ENCODE measurements at regions not wholly inside any gene's neighbourhood (a gene's known extent, or its start where the extent isn't known, plus 50 kb on each side); places are given as distances from the start of the nearest gene placed in this dataset.

DNA sequence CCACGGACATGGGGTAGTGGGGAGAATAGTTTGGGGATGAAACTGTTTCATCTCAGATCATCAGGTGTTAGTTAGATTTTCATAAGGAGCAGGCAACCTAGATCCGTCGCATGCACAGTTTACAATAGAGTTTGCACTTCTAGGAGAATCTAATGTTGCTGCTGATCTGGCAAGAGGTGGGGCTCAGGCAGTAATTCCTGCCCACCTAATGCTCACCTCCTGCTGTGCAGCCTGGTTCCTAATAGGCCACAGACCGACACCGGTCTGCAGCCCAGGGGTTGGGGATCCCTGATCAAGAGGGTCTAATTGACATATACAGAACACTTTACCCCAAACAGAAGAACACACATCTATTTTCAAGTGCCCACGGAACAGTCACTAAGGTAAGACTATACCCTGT, 275.1 kb downstream of the PTPRU start:
- Histone ChIP-seq H3K79me2 (ENCODE audit: insufficient read depth, low read length) (no peaks in the 10 kb centered on the region), H2AFZ (ENCODE audit: low read length) (no peak overlapping the region), H4K20me1 (ENCODE audit: insufficient read depth, low read length) (no peaks in the 10 kb centered on the region), H3K9ac (ENCODE audit: insufficient read depth, low read depth, low read length) (no peak overlapping the region), H3K36me3 (replicated peaks in 1 of 2; ENCODE audit: control insufficient read depth in 1 of 2, insufficient read depth in 2 of 2, low read length in 2 of 2) (no peaks in the 10 kb centered on the region), H3K4me3 (replicated peaks in 1 of 3; ENCODE audit: insufficient read depth in 1 of 3, low read depth in 2 of 3, low read length in 3 of 3) (no peak overlapping the region), H3K27ac (ENCODE audit: extremely low read length, insufficient read depth, low read length) (no peak overlapping the region), H3K9me3 (ENCODE audit: low read length) (no peaks in the 10 kb centered on the region), H3K4me1 (ENCODE audit: insufficient read depth, low read length) (no peaks in the 10 kb centered on the region), H3K4me2 (ENCODE audit: low read depth, low read length) (no peak overlapping the region), H3K27me3 (ENCODE audit: control insufficient read depth in 1 of 2, insufficient read depth in 2 of 2, low read length in 2 of 2) (peaks cover 0 to 7% of the 10 kb centered on the region in 2 experiments; a peak in 1 of 5 replicates)
- no peak for FAIRE-seq
- intact Hi-C loops (cut with micrococcal nuclease; ENCODE audit: unreplicated experiment) (no loop called here), in situ Hi-C loops (cut with HindIII; ENCODE audit: extremely low pct_ligation_motif_present, low pct_unique_long_range_greater_than_20kb) (no loop called here)
- TF ChIP-seq HMG20A (CRISPR knock-in tag; IDR thresholded peaks at IDR 0.05; ENCODE audit: borderline replicate concordance) (no peak), SALL2 (CRISPR knock-in tag; IDR thresholded peaks at IDR 0.05) (no peak), ISL2 (CRISPR knock-in tag; IDR thresholded peaks at IDR 0.05) (no peak), SMAD9 (CRISPR knock-in tag; IDR thresholded peaks at IDR 0.05) (no peak), DNMT1 (CRISPR knock-in tag; IDR thresholded peaks at IDR 0.05) (no peak), KMT2A (CRISPR knock-in tag; IDR thresholded peaks at IDR 0.05) (no peak)
- TF ChIP-seq, protein P1, sequence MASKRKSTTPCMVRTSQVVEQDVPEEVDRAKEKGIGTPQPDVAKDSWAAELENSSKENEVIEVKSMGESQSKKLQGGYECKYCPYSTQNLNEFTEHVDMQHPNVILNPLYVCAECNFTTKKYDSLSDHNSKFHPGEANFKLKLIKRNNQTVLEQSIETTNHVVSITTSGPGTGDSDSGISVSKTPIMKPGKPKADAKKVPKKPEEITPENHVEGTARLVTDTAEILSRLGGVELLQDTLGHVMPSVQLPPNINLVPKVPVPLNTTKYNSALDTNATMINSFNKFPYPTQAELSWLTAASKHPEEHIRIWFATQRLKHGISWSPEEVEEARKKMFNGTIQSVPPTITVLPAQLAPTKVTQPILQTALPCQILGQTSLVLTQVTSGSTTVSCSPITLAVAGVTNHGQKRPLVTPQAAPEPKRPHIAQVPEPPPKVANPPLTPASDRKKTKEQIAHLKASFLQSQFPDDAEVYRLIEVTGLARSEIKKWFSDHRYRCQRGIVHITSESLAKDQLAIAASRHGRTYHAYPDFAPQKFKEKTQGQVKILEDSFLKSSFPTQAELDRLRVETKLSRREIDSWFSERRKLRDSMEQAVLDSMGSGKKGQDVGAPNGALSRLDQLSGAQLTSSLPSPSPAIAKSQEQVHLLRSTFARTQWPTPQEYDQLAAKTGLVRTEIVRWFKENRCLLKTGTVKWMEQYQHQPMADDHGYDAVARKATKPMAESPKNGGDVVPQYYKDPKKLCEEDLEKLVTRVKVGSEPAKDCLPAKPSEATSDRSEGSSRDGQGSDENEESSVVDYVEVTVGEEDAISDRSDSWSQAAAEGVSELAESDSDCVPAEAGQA (IDR thresholded peaks at IDR 0.05; ENCODE audit: low read depth): no peak
- TF ChIP-seq, protein P1 (CRISPR knock-in tag; IDR thresholded peaks at IDR 0.05; ENCODE audit: borderline replicate concordance): no peak
- ChIA-PET CTCF (ENCODE audit: low intra/inter-chr PET ratio, low total read pairs) (no interaction called here), POLR2A (no interaction called here)
- no peak for ATAC-seq
- no peak for DNase-seq (ENCODE audit: low spot score)
- BruUV-seq (replicated peaks): no TSS peak
- 23% methylated on average over 5 of the region's 6 CpGs for WGBS (ENCODE audit: low lambda C conversion rate)
